ENCODE measurements at regions not wholly inside any gene's neighbourhood (a gene's known extent, or its start where the extent isn't known, plus 50 kb on each side); places are given as distances from the start of the nearest gene placed in this dataset.

DNA sequence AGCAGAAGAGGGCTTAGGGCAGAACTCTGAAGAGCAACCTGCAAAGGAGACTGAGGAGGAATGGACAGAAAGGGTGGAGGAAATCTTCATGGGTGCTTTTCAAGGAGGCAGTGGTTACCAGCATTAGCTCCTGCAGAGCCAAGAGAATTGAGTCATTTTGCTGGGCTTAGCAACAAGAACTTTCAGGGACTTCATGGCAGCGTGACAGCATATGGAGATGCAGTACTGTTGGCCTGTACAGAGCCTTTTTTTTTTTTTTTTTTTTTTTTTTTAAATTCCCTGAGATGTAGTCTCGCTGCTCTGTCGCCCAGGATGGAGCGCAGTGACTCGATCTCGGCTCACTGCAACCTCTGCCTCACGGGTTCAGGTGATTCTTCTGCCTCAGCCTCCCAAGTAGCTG lies 296.0 kb upstream of the DMRT1 start:
- TF ChIP-seq, protein P1, sequence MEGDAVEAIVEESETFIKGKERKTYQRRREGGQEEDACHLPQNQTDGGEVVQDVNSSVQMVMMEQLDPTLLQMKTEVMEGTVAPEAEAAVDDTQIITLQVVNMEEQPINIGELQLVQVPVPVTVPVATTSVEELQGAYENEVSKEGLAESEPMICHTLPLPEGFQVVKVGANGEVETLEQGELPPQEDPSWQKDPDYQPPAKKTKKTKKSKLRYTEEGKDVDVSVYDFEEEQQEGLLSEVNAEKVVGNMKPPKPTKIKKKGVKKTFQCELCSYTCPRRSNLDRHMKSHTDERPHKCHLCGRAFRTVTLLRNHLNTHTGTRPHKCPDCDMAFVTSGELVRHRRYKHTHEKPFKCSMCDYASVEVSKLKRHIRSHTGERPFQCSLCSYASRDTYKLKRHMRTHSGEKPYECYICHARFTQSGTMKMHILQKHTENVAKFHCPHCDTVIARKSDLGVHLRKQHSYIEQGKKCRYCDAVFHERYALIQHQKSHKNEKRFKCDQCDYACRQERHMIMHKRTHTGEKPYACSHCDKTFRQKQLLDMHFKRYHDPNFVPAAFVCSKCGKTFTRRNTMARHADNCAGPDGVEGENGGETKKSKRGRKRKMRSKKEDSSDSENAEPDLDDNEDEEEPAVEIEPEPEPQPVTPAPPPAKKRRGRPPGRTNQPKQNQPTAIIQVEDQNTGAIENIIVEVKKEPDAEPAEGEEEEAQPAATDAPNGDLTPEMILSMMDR (IDR thresholded peaks at IDR 0.05; ENCODE audit: low read depth, low read length): no peak
- TF ChIP-seq EZH2phosphoT487 (IDR thresholded peaks at IDR 0.05; ENCODE audit: low read depth): no peak

Measured in OCI-LY3 (cell line).